ENCODE measurements at regions not wholly inside any gene's neighbourhood (a gene's known extent, or its start where the extent isn't known, plus 50 kb on each side); places are given as distances from the start of the nearest gene placed in this dataset.
"Not testable (repeated sequence)": the region's sequence is repeated elsewhere in the genome, so short reads cannot be mapped to it uniquely, and the experiment has no call there.

- peaks cover 6% of the 10 kb centered on the region for H3K27me3 Mint-ChIP-seq
- no peak overlapping the region for H3K4me3 Mint-ChIP-seq
- no peaks in the 10 kb centered on the region for H3K9me3 Mint-ChIP-seq
- no peak overlapping the region for H3K27ac Mint-ChIP-seq
- H3K4me1 Mint-ChIP-seq (ENCODE audit: low read depth): no peaks in the 10 kb centered on the region
- H3K36me3 Mint-ChIP-seq (ENCODE audit: low read depth): no peaks in the 10 kb centered on the region
Measured at GRCh38 chr4:147194114-147194513, 248.4 kb upstream of the TTC29 start.

GRCh38 chr4:147194604-147195003 is 248.9 kb upstream of the TTC29 start:
- H3K9me3 Mint-ChIP-seq: no peaks in the 10 kb centered on the region
- H3K27me3 Mint-ChIP-seq: peaks cover 6% of the 10 kb centered on the region
- no peaks in the 10 kb centered on the region for H3K4me1 Mint-ChIP-seq (ENCODE audit: low read depth)
- no peaks in the 10 kb centered on the region for H3K36me3 Mint-ChIP-seq (ENCODE audit: low read depth)
- no peak overlapping the region for H3K27ac Mint-ChIP-seq
- H3K4me3 Mint-ChIP-seq: no peak overlapping the region

GRCh38 chr4:147195386-147195785 is 249.7 kb upstream of the TTC29 start:
- Mint-ChIP-seq H3K9me3 (no peaks in the 10 kb centered on the region), H3K27me3 (peaks cover 6% of the 10 kb centered on the region), H3K4me3 (no peak overlapping the region), H3K4me1 (ENCODE audit: low read depth) (no peaks in the 10 kb centered on the region), H3K27ac (no peak overlapping the region), H3K36me3 (ENCODE audit: low read depth) (no peaks in the 10 kb centered on the region)

GRCh38 chr4:147198411-147199051 is 252.9 kb upstream of the TTC29 start:
- H3K4me3 Mint-ChIP-seq: no peak overlapping the region
- no peaks in the 10 kb centered on the region for H3K4me1 Mint-ChIP-seq (ENCODE audit: low read depth)
- H3K36me3 Mint-ChIP-seq (ENCODE audit: low read depth): no peaks in the 10 kb centered on the region
- no peaks in the 10 kb centered on the region for H3K9me3 Mint-ChIP-seq
- no peaks in the 10 kb centered on the region for H3K27me3 Mint-ChIP-seq
- no peak overlapping the region for H3K27ac Mint-ChIP-seq

- Mint-ChIP-seq H3K9me3 (no peaks in the 10 kb centered on the region), H3K27ac (no peak overlapping the region), H3K36me3 (ENCODE audit: low read depth) (no peaks in the 10 kb centered on the region), H3K4me3 (no peak overlapping the region), H3K27me3 (no peaks in the 10 kb centered on the region), H3K4me1 (ENCODE audit: low read depth) (no peaks in the 10 kb centered on the region)
Measured at GRCh38 chr4:147201016-147201415, 255.4 kb upstream of the TTC29 start.

GRCh38 chr4:147206807-147207206 is 261.1 kb upstream of the TTC29 start:
- no peak overlapping the region for H3K4me3 Mint-ChIP-seq
- H3K9me3 Mint-ChIP-seq: peaks cover 10% of the 10 kb centered on the region
- H3K36me3 Mint-ChIP-seq (ENCODE audit: low read depth): no peaks in the 10 kb centered on the region
- no peaks in the 10 kb centered on the region for H3K4me1 Mint-ChIP-seq (ENCODE audit: low read depth)
- H3K27ac Mint-ChIP-seq: no peak overlapping the region
- no peaks in the 10 kb centered on the region for H3K27me3 Mint-ChIP-seq

GRCh38 chr4:147207911-147208310 is 262.2 kb upstream of the TTC29 start:
- H3K36me3 Mint-ChIP-seq (ENCODE audit: low read depth): no peaks in the 10 kb centered on the region
- H3K27ac Mint-ChIP-seq: no peak overlapping the region
- H3K27me3 Mint-ChIP-seq: no peaks in the 10 kb centered on the region
- H3K4me3 Mint-ChIP-seq: no peak overlapping the region
- H3K9me3 Mint-ChIP-seq: peaks cover 10% of the 10 kb centered on the region
- no peaks in the 10 kb centered on the region for H3K4me1 Mint-ChIP-seq (ENCODE audit: low read depth)

- H3K36me3 Mint-ChIP-seq (ENCODE audit: low read depth): no peaks in the 10 kb centered on the region
- no peaks in the 10 kb centered on the region for H3K9me3 Mint-ChIP-seq
- H3K4me3 Mint-ChIP-seq: no peak overlapping the region
- no peak overlapping the region for H3K27ac Mint-ChIP-seq
- H3K4me1 Mint-ChIP-seq (ENCODE audit: low read depth): no peaks in the 10 kb centered on the region
- no peaks in the 10 kb centered on the region for H3K27me3 Mint-ChIP-seq
Measured at GRCh38 chr4:147217655-147218054, 263.2 kb upstream of the EDNRA start.

- H3K27ac Mint-ChIP-seq: no peak overlapping the region
- no peaks in the 10 kb centered on the region for H3K9me3 Mint-ChIP-seq
- H3K36me3 Mint-ChIP-seq (ENCODE audit: low read depth): no peaks in the 10 kb centered on the region
- H3K4me3 Mint-ChIP-seq: no peak overlapping the region
- H3K4me1 Mint-ChIP-seq (ENCODE audit: low read depth): no peaks in the 10 kb centered on the region
- H3K27me3 Mint-ChIP-seq: no peaks in the 10 kb centered on the region
Measured at GRCh38 chr4:147219145-147219544, 261.8 kb upstream of the EDNRA start.

- Mint-ChIP-seq H3K4me3 (no peak overlapping the region), H3K27ac (no peak overlapping the region), H3K36me3 (ENCODE audit: low read depth) (no peaks in the 10 kb centered on the region), H3K27me3 (no peaks in the 10 kb centered on the region), H3K4me1 (ENCODE audit: low read depth) (no peaks in the 10 kb centered on the region), H3K9me3 (no peaks in the 10 kb centered on the region)
Measured at GRCh38 chr4:147220833-147221232, 260.1 kb upstream of the EDNRA start.

GRCh38 chr4:147222906-147223305 is 258.0 kb upstream of the EDNRA start:
- H3K4me3 Mint-ChIP-seq: no peak overlapping the region
- no peaks in the 10 kb centered on the region for H3K9me3 Mint-ChIP-seq
- H3K27ac Mint-ChIP-seq: no peak overlapping the region
- no peaks in the 10 kb centered on the region for H3K4me1 Mint-ChIP-seq (ENCODE audit: low read depth)
- H3K27me3 Mint-ChIP-seq: no peaks in the 10 kb centered on the region
- no peaks in the 10 kb centered on the region for H3K36me3 Mint-ChIP-seq (ENCODE audit: low read depth)

- Mint-ChIP-seq H3K9me3 (no peaks in the 10 kb centered on the region), H3K4me1 (ENCODE audit: low read depth) (no peaks in the 10 kb centered on the region), H3K36me3 (ENCODE audit: low read depth) (no peaks in the 10 kb centered on the region), H3K27me3 (no peaks in the 10 kb centered on the region), H3K4me3 (no peak overlapping the region), H3K27ac (no peak overlapping the region)
Measured at GRCh38 chr4:147223576-147223975, 257.3 kb upstream of the EDNRA start.

GRCh38 chr4:147236806-147237205 is 244.1 kb upstream of the EDNRA start:
- no peaks in the 10 kb centered on the region for H3K36me3 Mint-ChIP-seq (ENCODE audit: low read depth)
- H3K4me1 Mint-ChIP-seq (ENCODE audit: low read depth): no peaks in the 10 kb centered on the region
- H3K27me3 Mint-ChIP-seq: no peaks in the 10 kb centered on the region
- no peak overlapping the region for H3K27ac Mint-ChIP-seq
- H3K4me3 Mint-ChIP-seq: no peak overlapping the region
- no peaks in the 10 kb centered on the region for H3K9me3 Mint-ChIP-seq

- Mint-ChIP-seq H3K9me3 (no peaks in the 10 kb centered on the region), H3K36me3 (ENCODE audit: low read depth) (no peaks in the 10 kb centered on the region)
Measured at GRCh38 chr4:147244786-147245185, 236.1 kb upstream of the EDNRA start.

GRCh38 chr4:147246096-147246495 is 234.8 kb upstream of the EDNRA start:
- Mint-ChIP-seq H3K27ac (no peak overlapping the region), H3K4me3 (no peak overlapping the region), H3K27me3 (no peaks in the 10 kb centered on the region), H3K4me1 (ENCODE audit: low read depth) (no peaks in the 10 kb centered on the region), H3K9me3 (no peaks in the 10 kb centered on the region), H3K36me3 (ENCODE audit: low read depth) (no peaks in the 10 kb centered on the region)

More at GRCh38 chr4:147244786-147245185, 236.1 kb upstream of the EDNRA start:
- H3K27ac Mint-ChIP-seq: no peak overlapping the region
- no peaks in the 10 kb centered on the region for H3K27me3 Mint-ChIP-seq
- H3K4me3 Mint-ChIP-seq: no peak overlapping the region
- no peaks in the 10 kb centered on the region for H3K4me1 Mint-ChIP-seq (ENCODE audit: low read depth)

- not testable (repeated sequence) for H3K9me3 Mint-ChIP-seq; H3K27me3 Mint-ChIP-seq; H3K4me1 Mint-ChIP-seq (ENCODE audit: low read depth); H3K27ac Mint-ChIP-seq; H3K36me3 Mint-ChIP-seq (ENCODE audit: low read depth); H3K4me3 Mint-ChIP-seq
Measured at GRCh38 chr4:147246528-147246927, 234.4 kb upstream of the EDNRA start.

All from stimulated activated naive CD8-positive, alpha-beta T cell treated with anti-CD3 and anti-CD28 coated beads, Interleukin-15, Interleukin-2, amounts not matched to agents 100 ng/mL and 50 ng/mL, for 24 hours (primary cell).